Keratinocyte (primary cell): ENCODE measurements at regions not wholly inside any gene's neighbourhood (a gene's known extent, or its start where the extent isn't known, plus 50 kb on each side); places are given as distances from the start of the nearest gene placed in this dataset.

Source experiments
- EZH2 ChIP-seq: IDR thresholded peaks from one replicate; pipeline ENCODE4 v1.6.1; 2012; ENCODE audit warnings: inconsistent platforms, mild to moderate bottlenecking, low read length, moderate library complexity
- TF ChIP-seq, protein P1 (sequence below), 3 experiments: IDR thresholded peaks in 1 of 3; conservative IDR thresholded peaks in 1 of 3; optimal IDR thresholded peaks in 1 of 3; 2 replicates in 2 of 3; 3 replicates in 1 of 3; pipeline versions ENCODE3 to v1.5.1; 2011; ENCODE audit warnings: low read length in 3 of 3, mild to moderate bottlenecking in 3 of 3, moderate library complexity in 2 of 3, control low read depth in 1 of 3, inconsistent platforms in 1 of 3; ENCODE audit not compliant: insufficient read depth in 2 of 3; ENCODE audit errors: extremely low read depth in 1 of 3

DNA sequence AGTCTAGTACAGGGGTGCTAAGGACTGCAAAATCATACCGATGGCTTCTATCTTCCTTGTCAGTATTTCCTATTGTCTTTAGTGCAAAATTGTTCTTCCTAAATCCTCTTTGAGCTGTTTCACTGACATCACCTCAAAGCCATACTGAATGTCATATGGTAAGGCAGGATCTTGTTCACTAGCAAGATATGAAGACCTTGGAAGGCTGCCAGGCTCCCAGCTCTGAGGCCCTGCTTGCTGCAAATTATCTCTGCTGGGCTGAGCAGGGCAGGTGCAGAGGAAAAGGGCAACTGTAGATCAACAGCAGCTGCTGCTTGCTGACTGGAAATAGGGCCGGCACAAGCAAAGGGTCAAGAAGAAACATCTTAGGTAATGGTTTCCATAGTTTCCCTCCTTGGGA lies 58.2 kb downstream of the PMAIP1 start:
- TF ChIP-seq, protein P1, sequence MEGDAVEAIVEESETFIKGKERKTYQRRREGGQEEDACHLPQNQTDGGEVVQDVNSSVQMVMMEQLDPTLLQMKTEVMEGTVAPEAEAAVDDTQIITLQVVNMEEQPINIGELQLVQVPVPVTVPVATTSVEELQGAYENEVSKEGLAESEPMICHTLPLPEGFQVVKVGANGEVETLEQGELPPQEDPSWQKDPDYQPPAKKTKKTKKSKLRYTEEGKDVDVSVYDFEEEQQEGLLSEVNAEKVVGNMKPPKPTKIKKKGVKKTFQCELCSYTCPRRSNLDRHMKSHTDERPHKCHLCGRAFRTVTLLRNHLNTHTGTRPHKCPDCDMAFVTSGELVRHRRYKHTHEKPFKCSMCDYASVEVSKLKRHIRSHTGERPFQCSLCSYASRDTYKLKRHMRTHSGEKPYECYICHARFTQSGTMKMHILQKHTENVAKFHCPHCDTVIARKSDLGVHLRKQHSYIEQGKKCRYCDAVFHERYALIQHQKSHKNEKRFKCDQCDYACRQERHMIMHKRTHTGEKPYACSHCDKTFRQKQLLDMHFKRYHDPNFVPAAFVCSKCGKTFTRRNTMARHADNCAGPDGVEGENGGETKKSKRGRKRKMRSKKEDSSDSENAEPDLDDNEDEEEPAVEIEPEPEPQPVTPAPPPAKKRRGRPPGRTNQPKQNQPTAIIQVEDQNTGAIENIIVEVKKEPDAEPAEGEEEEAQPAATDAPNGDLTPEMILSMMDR (optimal IDR thresholded peaks at IDR 0.05 in 1 of 3, IDR thresholded peaks at IDR 0.05 in 1 of 3, conservative IDR thresholded peaks at IDR 0.05 in 1 of 3; ENCODE audit: extremely low read depth in 1 of 3, insufficient read depth in 2 of 3, low read length in 3 of 3): no peak
- no peak for TF ChIP-seq EZH2
